ENCODE measurements at regions not wholly inside any gene's neighbourhood (a gene's known extent, or its start where the extent isn't known, plus 50 kb on each side); places are given as distances from the start of the nearest gene placed in this dataset.

DNA sequence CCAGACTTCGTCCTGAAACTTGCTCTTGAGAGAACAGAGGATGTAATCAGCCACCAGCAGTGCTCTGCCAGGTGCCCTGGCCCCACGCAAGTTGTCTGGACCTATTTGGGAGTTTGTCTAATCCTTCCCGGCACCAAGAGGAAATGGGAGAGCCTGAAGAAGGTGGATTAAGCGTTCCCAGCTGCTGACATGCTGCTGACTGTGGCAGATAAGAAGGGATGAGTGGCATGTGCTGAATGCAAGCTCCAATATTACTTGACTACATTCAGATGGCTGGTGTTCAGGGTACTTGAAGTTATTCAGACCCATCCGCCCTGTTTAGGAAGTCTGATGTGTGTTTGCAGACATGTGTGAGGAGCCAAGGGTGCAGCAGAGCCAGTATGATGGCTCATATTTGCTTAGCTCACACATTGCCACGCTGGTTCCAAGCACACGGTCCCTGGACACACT, 440.6 kb upstream of the CCDC196 start:
- TF ChIP-seq, protein P1, sequence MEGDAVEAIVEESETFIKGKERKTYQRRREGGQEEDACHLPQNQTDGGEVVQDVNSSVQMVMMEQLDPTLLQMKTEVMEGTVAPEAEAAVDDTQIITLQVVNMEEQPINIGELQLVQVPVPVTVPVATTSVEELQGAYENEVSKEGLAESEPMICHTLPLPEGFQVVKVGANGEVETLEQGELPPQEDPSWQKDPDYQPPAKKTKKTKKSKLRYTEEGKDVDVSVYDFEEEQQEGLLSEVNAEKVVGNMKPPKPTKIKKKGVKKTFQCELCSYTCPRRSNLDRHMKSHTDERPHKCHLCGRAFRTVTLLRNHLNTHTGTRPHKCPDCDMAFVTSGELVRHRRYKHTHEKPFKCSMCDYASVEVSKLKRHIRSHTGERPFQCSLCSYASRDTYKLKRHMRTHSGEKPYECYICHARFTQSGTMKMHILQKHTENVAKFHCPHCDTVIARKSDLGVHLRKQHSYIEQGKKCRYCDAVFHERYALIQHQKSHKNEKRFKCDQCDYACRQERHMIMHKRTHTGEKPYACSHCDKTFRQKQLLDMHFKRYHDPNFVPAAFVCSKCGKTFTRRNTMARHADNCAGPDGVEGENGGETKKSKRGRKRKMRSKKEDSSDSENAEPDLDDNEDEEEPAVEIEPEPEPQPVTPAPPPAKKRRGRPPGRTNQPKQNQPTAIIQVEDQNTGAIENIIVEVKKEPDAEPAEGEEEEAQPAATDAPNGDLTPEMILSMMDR (conservative IDR thresholded peaks at IDR 0.05; ENCODE audit: low read depth in 2 of 2): no peak
- TF ChIP-seq EZH2 (IDR thresholded peaks at IDR 0.05; ENCODE audit: low read depth, unreplicated experiment) (no peak), POLR2AphosphoS5 (IDR thresholded peaks at IDR 0.05; ENCODE audit: low read depth) (no peak), NANOG (IDR thresholded peaks at IDR 0.05; ENCODE audit: borderline replicate concordance) (no peak), EZH2phosphoT487 (IDR thresholded peaks at IDR 0.05; ENCODE audit: unreplicated experiment) (no peak)
- TF ChIP-seq, protein P2, sequence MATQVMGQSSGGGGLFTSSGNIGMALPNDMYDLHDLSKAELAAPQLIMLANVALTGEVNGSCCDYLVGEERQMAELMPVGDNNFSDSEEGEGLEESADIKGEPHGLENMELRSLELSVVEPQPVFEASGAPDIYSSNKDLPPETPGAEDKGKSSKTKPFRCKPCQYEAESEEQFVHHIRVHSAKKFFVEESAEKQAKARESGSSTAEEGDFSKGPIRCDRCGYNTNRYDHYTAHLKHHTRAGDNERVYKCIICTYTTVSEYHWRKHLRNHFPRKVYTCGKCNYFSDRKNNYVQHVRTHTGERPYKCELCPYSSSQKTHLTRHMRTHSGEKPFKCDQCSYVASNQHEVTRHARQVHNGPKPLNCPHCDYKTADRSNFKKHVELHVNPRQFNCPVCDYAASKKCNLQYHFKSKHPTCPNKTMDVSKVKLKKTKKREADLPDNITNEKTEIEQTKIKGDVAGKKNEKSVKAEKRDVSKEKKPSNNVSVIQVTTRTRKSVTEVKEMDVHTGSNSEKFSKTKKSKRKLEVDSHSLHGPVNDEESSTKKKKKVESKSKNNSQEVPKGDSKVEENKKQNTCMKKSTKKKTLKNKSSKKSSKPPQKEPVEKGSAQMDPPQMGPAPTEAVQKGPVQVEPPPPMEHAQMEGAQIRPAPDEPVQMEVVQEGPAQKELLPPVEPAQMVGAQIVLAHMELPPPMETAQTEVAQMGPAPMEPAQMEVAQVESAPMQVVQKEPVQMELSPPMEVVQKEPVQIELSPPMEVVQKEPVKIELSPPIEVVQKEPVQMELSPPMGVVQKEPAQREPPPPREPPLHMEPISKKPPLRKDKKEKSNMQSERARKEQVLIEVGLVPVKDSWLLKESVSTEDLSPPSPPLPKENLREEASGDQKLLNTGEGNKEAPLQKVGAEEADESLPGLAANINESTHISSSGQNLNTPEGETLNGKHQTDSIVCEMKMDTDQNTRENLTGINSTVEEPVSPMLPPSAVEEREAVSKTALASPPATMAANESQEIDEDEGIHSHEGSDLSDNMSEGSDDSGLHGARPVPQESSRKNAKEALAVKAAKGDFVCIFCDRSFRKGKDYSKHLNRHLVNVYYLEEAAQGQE (IDR thresholded peaks at IDR 0.05; ENCODE audit: unreplicated experiment): no peak
